Thymus (tissue), 11 donors: ENCODE measurements at regions not wholly inside any gene's neighbourhood (a gene's known extent, or its start where the extent isn't known, plus 50 kb on each side); places are given as distances from the start of the nearest gene placed in this dataset.

Experiments used
- DNase-seq, 9 donors: peaks; one replicate each; pipeline ENCODE4 v3.0.0-alpha.2; 2013; ENCODE audit warnings: low spot score in 9 of 9, low read depth in 6 of 9, missing footprints in 1 of 9
- H3K27ac ChIP-seq, 2 donors: one replicate each; pipeline ENCODE4 v1.5.1; 2013; ENCODE audit warnings: control low read depth in 1 of 2, low read depth in 1 of 2, low read length in 1 of 2, mild to moderate bottlenecking in 1 of 2, moderate library complexity in 1 of 2
- H3K27me3 ChIP-seq, 2 donors: one replicate each; pipeline ENCODE4 v1.5.1; 2013; ENCODE audit warnings: low read length in 1 of 2; ENCODE audit not compliant: control insufficient read depth in 2 of 2, insufficient read depth in 1 of 2
- H3K36me3 ChIP-seq, 2 donors: one replicate each; pipeline ENCODE4 v1.5.1; 2013; ENCODE audit warnings: low read length in 1 of 2, mild to moderate bottlenecking in 1 of 2, moderate library complexity in 1 of 2; ENCODE audit not compliant: control insufficient read depth in 2 of 2, insufficient read depth in 2 of 2
- H3K4me1 ChIP-seq, 2 donors: one replicate each; pipeline ENCODE4 v1.5.1; 2013; ENCODE audit warnings: low read length in 2 of 2; ENCODE audit not compliant: control insufficient read depth in 2 of 2, insufficient read depth in 2 of 2
- H3K4me3 ChIP-seq, 2 donors: one replicate each; pipeline ENCODE4 v1.5.1; 2013; ENCODE audit warnings: low read length in 2 of 2, control low read depth in 1 of 2, mild to moderate bottlenecking in 1 of 2
- H3K9me3 ChIP-seq, 2 donors: one replicate each; pipeline ENCODE4 v1.5.1; 2013; ENCODE audit warnings: low read length in 1 of 2, mild to moderate bottlenecking in 1 of 2; ENCODE audit not compliant: control insufficient read depth in 2 of 2, insufficient read depth in 1 of 2
- WGBS: extraction: QIAGEN DNeasy Blood & Tissue Kit; methylation state at CpG from one replicate; pipeline ENCODE4 v1.1.7; 2013; 5-methylcytosine and 5-hydroxymethylcytosine counted together
- donor health status: healthy.

DNA sequence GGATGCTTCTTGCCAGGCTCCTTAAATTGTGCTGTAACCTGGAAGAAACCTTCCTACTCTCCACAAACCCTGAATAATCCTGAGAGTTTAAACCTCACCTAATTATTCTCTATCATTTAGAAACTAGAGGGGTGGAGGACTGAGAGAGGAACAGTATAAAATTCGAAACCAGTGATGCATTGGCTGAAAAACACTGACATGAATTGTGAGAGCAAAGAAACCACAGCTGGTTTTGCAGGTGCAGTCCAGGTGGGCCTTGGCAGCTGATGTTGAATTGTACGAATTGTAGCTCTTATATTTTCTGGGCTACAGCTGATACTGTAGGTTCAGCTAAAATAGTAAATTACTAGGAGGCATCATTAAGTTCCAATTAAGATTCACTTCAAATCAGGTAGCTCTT is 227.0 kb upstream of the SLITRK5 start:
- no peaks in the 10 kb centered on the region for H3K4me1 ChIP-seq
- no peak overlapping the region for H3K27ac ChIP-seq
- DNase-seq, result no peak
- H3K4me3 ChIP-seq, result no peak overlapping the region
- no peaks in the 10 kb centered on the region for H3K36me3 ChIP-seq
- H3K9me3 ChIP-seq, result no peaks in the 10 kb centered on the region
- no peaks in the 10 kb centered on the region for H3K27me3 ChIP-seq
- 78% methylated on average over 2 of the region's 2 CpGs for WGBS

DNA sequence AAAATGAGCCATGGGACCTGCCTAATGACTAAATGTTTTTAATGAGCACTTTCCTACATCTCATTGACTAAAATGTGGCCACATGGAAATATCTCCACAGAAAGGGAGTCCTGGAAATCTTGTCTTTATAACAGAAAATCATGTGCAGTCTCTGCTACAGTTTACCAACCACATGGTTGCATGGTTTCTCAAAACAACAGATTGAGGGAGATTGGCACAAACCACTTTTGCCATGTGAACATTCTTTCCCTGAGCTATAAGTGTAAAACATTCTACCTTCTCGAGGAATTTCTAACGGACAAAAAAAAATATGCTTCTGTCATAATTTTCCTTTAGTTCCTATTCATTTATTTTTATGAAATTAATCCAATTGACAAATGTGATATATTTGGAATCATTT is 218.9 kb upstream of the SLITRK5 start:
- Histone ChIP-seq H3K27me3 (no peaks in the 10 kb centered on the region), H3K27ac (no peak overlapping the region), H3K4me3 (no peak overlapping the region), H3K9me3 (no peaks in the 10 kb centered on the region), H3K36me3 (no peaks in the 10 kb centered on the region), H3K4me1 (no peaks in the 10 kb centered on the region)
- whole genome bisulfite sequencing, result 95% methylated on average over 2 of the region's 2 CpGs
- no peak for DNase-seq

DNA sequence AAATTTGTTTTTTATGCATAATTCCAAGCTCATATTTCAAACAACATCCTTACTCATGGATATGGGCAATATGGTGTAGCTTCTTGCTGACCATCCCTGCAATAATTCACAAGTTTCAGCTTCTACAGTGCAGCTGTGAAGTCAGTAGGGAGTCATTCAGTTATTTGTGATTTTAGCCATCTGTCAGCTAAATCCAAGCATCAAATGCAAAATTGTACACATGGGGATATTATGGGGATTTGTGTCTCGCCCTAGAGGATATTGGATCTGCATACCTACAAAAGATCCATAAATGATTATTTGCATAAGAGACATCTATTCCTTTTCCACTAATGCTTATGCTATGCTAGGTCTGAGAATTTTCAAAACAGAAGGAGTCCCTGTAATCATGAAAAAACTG is 217.9 kb upstream of the SLITRK5 start:
- DNase-seq, result no peak
- Histone ChIP-seq H3K27me3 (no peaks in the 10 kb centered on the region), H3K9me3 (no peaks in the 10 kb centered on the region), H3K27ac (no peak overlapping the region), H3K4me1 (no peaks in the 10 kb centered on the region), H3K36me3 (no peaks in the 10 kb centered on the region), H3K4me3 (no peak overlapping the region)
- 79% methylated on average over 1 of the region's 1 CpG for WGBS

DNA sequence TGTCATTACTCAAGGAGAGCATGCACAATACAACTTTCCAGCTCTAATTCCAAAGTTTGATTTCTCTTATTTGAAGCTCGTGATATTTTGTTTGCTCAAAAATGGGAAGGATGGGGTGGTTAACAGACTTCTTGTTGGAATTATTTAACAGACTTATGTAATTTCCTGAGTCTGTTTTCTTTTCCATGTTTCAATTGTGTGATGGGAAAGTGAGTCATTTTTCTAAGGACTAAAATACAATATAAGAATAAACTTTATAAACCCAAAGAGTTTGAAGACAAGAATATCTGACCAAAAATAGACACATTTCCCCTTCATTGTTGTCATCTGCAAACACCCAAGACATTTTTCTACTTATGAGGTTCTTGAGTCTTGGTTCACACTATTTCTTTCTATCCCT is 211.8 kb upstream of the SLITRK5 start:
- H3K27me3 ChIP-seq, result no peaks in the 10 kb centered on the region
- 38% methylated on average over 1 of the region's 1 CpG for WGBS
- no peak overlapping the region for H3K4me3 ChIP-seq
- H3K9me3 ChIP-seq, result no peaks in the 10 kb centered on the region
- no peak overlapping the region for H3K27ac ChIP-seq
- H3K4me1 ChIP-seq, result no peaks in the 10 kb centered on the region
- H3K36me3 ChIP-seq, result no peaks in the 10 kb centered on the region
- DNase-seq, result no peak

DNA sequence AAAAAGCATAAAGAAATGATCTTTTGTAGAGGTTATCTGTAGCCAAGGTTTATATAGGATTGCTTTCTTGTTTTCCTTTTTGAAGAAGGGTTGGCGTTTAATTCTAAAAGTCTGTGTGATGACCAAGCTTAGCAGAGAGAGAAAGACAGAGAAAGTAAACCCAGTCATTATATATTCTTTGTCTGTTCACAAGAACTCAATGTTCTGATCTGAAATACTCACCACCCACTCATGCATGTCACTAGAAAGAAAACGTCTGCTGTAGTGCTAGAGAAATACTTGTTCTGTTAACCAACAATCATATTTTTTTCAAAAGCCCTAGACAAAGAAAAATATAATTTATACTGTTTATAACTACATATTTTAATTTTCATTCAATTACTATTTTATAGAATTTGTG is 173.7 kb upstream of the SLITRK5 start:
- no peak overlapping the region for H3K27ac ChIP-seq
- no peak overlapping the region for H3K4me3 ChIP-seq
- WGBS, result 82% methylated on average over 2 of the region's 2 CpGs
- peaks cover 0 to 2% of the 10 kb centered on the region in 2 donors for H3K9me3 ChIP-seq
- no peaks in the 10 kb centered on the region for H3K36me3 ChIP-seq
- no peaks in the 10 kb centered on the region for H3K4me1 ChIP-seq
- H3K27me3 ChIP-seq, result no peaks in the 10 kb centered on the region
- DNase-seq, result no peak

DNA sequence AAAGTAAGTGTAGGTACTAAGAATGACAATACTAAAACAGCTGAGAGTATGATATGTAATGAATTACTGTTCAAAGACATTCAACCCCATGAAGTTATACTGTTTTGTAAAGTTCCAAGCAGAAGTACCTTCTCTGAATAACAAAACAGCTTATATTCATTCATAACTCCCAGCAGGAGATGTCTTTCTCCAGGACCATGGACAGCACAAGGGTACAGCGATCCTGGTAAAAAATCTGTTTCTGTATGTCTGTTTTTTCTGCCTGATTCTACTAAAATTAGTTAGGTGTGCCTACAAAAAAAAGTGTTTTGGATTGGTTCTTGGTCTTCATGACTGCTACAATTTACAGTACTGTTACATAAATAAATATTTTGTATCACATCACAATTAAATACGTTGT is 172.5 kb upstream of the SLITRK5 start:
- DNase-seq, result no peak
- WGBS, result 55% methylated on average over 2 of the region's 2 CpGs
- H3K9me3 ChIP-seq, result peaks cover 0 to 2% of the 10 kb centered on the region in 2 donors
- no peak overlapping the region for H3K27ac ChIP-seq
- no peaks in the 10 kb centered on the region for H3K27me3 ChIP-seq
- H3K4me3 ChIP-seq, result no peak overlapping the region
- no peaks in the 10 kb centered on the region for H3K4me1 ChIP-seq
- no peaks in the 10 kb centered on the region for H3K36me3 ChIP-seq

DNA sequence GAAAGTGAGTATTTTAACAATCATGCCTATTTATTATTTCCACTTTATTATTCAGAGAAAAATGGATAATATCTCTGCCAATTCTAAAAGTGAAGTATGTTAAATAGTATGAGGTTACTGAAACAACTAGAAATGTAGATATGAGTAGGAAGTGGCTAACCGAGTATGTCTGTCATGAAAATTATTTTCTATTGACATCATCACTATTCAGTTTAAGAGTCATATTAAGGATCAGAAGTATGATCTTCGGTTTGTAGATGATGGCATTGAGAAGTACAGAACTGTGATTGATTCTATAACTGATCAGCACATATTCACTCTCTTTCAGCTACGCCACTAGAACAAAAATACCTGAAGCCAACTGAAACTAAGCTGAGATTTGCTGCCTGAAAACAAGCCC is 146.4 kb upstream of the SLITRK5 start:
- Histone ChIP-seq H3K36me3 (no peaks in the 10 kb centered on the region), H3K9me3 (peaks cover 0 to 6% of the 10 kb centered on the region in 2 donors), H3K4me3 (no peak overlapping the region), H3K27me3 (no peaks in the 10 kb centered on the region), H3K27ac (no peak overlapping the region), H3K4me1 (no peaks in the 10 kb centered on the region)
- no peak for DNase-seq
- WGBS, result 92% methylated on average over 3 of the region's 3 CpGs

DNA sequence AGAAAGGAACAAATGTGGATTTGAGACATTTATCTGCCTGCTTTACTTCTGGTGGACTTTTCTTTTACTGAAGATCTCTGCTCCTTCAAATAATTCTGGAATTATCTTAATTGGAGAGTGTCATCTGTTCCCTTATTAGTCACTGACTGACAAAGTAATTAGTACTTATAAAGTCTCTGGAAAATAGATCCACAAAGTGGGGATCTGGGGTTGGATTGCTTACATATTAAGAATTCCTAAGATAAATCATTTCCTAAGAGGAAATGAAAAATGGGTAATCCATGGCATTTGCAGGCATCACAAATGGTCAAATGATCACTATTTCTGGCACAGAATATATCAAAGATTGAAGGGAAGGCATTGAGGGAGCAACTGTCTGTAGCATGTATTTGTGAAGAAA is 137.4 kb upstream of the SLITRK5 start:
- DNase-seq, result no peak
- H3K9me3 ChIP-seq, result no peaks in the 10 kb centered on the region
- H3K27me3 ChIP-seq, result no peaks in the 10 kb centered on the region
- H3K27ac ChIP-seq, result no peak overlapping the region
- no peaks in the 10 kb centered on the region for H3K36me3 ChIP-seq
- H3K4me3 ChIP-seq, result no peak overlapping the region
- H3K4me1 ChIP-seq, result no peaks in the 10 kb centered on the region

DNA sequence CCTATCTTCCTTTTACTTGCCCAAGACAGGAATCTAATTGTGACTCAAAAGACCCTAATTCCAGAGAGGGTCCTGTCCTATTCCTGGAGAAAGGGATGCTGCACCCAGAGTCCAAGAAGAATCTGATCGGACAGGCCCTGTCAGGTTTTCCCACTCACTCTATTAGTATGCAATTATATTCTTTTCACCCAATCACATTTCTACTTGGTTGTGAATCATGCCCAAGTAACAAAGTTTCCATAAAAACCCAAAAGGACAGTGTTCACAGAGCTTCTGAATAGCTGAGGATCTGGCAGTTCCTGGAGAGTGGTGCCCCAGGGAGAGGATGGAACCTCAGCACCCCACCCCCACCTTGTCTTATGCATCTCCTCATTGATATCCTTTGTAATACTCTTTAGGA is 135.3 kb upstream of the SLITRK5 start:
- no peaks in the 10 kb centered on the region for H3K36me3 ChIP-seq
- no peak overlapping the region for H3K27ac ChIP-seq
- DNase-seq, result no peak
- no peaks in the 10 kb centered on the region for H3K27me3 ChIP-seq
- 94% methylated on average over 1 of the region's 1 CpG for WGBS
- H3K9me3 ChIP-seq, result no peaks in the 10 kb centered on the region
- H3K4me1 ChIP-seq, result no peaks in the 10 kb centered on the region
- H3K4me3 ChIP-seq, result no peak overlapping the region

DNA sequence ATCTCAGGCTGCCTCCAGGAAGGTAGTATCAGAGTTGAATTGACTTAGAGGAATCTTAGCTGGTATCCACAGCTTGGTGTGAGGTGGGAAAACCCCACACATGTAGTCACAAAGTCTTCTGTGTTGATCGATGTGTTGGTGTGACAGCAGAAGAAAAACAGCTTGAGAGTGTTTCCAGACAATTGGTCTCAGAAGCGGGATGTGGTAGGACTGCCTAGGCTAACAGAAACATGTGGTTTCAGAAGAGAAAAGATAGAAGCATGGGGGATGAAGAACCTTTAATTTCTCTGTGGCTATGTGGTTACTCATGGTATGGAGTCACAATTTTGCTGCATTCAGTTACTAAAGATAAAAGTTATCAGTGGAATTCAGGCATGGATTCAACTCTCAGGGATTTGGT is 134.7 kb upstream of the SLITRK5 start:
- H3K9me3 ChIP-seq, result no peaks in the 10 kb centered on the region
- no peak for DNase-seq
- 90% methylated on average over 2 of the region's 2 CpGs for WGBS
- H3K4me3 ChIP-seq, result no peak overlapping the region
- no peak overlapping the region for H3K27ac ChIP-seq
- H3K4me1 ChIP-seq, result no peaks in the 10 kb centered on the region
- H3K27me3 ChIP-seq, result no peaks in the 10 kb centered on the region
- no peaks in the 10 kb centered on the region for H3K36me3 ChIP-seq
